GM19025 (cell line): ENCODE measurements at regions not wholly inside any gene's neighbourhood (a gene's known extent, or its start where the extent isn't known, plus 50 kb on each side); places are given as distances from the start of the nearest gene placed in this dataset.

ENCODE experiments used
- ATAC-seq: cut with Tn5 transposase; IDR thresholded peaks from one replicate; pipeline ENCODE4 v1.9.1; 2021; ENCODE audit warnings: mild to moderate bottlenecking, low read depth, moderate library complexity; ENCODE audit not compliant: unreplicated experiment

DNA sequence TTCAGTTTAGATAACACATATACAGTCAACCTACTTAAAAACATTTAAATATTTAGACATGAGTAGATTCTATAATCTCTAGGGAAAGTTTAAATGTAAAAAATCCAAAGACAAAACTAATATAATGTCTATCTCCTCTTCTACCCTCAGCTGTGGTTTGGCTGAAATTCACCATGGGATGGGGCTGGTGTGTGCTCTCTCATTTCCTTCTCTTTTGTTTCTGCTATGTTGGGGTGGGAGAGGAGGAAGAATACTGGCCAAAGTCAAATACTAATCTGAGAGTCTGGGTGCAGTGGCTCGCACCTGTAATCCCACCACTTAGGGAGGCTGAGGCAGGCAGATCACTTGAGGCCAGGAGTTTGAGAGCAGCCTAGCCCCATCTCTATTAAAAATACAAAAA, 1673.9 kb upstream of the SEL1L start:
- no peak for ATAC-seq

DNA sequence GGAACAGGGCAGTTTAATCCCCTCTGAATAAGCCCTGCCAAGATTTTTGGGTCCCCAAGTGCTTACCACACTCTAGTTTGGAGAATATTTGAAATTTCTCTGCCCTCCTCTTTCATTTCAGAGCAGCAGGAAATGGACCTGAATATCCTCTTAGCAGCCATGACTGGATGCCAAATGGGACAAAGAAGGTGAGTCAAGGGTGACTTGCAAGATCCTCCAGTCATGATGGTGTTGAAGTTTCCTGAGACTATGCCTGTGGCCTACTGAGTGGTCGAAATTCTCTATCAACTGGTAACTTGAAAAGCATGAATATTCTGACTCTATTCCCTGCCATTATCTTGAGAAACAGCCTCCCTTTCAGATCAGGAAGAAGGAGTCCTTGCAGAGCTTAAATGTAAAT, 1674.7 kb upstream of the SEL1L start:
- ATAC-seq, result no peak

DNA sequence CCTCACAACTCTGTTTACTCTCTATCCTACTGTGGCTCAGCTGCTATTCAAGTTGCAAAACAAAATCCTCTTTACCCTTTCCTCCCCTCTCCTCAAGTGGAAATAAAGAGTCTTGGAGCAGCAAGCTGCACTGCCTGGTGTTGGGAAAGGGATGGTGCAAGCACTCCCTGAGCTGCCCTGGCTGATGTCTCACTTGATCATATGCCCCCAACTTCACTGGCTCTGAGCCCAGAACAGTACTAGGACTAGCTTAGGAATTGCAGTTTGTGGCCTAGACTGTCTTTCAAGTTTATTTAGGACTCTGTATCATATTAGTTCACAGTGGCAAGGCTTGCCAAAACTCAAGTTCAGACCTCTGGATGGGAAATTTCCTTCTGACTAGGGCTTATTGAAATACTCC, 1683.8 kb upstream of the SEL1L start:
- ATAC-seq, result no peak

DNA sequence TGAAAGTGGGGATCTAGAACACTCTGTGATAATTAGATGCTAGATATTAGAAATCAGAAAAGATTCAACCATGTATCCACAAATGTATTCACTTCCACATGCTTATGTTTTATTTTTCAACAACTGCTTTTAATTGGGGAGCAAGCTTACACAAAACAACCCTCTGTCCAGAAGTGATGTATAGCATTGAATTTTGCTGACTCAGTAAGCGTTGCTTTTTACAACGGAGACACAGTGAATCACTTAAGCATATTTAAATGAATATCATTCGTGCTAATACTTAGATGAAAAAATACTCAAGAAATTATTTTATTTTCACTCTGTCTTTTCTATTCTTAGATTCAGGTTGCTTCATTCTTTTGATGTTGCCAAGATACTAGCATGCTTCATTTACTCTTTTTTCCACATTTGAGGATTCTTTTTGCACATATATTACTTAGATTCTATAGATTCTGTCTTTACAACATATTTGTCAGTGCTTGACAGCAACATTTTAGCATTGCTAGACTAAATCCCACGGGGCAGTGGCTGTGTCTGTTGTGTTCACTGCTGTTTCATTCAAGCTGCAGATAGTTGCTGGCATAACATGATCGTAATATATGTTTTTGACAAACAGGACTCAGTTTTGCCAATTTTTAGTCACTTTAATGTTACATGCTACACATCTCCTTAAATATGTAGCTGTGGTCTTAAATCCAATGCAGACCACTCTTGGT, 1714.4 kb upstream of the SEL1L start:
- no peak for ATAC-seq

DNA sequence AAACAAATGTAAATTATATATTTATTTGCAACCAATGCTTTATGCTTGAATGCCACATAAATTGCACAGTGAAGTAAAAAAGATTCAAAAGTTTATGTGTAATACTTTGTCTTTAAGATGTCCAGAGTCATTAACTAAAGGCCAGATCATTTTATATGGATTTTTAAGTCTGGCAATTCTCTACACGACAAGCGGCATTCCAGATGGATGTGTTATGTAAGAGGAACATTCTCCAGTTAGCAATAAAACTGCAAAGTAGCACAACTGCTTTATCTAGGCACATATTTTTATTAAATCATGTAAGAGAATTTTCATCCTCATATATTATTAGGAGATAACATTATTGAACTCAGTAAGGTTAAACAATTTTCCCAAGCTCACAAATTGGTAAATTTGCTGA, 1717.7 kb upstream of the SEL1L start:
- ATAC-seq, result no peak

DNA sequence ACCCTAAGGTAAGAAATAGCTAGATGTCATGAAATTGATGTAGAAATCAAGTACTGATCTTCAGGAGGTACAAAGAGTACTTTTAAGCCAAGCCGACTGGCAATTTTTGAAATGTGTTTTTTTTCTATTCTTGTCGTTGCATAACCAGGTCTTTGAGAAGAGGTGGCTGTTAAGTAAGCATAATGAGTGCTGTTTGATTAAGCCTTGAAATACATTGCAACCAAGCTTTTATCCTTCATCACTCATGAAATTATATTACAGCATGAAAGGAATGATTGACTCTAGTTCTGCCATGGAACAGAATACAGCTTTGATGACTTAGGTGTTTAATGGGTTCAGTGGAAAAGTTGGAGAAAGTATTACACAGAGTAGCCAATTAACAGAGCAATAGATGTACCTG, 1720.2 kb upstream of the SEL1L start:
- no peak for ATAC-seq

DNA sequence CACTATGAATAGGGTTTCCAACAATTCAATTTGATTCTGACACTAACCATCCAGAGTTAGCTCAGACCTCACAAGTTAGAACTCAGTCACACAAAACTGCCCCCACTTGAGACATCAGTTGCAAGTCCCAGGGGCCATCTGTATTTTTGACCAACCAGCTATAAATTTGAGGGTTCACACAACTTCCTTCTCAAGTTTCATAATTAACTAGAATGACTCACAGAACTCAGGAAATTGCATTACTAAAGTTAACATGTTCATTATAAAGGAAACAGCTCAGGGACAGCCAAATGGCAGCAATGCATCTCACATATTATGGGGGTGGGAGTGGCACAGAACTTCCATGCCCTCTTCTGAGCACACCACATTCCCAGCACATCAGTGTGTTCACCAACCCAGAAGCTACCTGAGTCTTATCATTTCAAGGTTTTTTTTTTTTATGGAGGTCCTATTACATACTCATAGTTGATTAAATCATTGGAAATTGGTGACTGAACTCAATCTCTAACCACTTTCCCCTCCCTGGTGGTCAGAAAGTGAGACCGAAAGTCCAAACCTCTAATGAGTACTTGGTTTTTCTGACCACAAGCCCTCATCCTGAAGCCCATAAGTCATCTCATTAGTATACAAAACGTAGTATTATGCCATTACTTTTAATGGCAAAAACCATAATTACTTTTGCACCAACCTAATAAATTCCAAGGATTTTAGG, 1721.5 kb upstream of the SEL1L start:
- no peak for ATAC-seq

DNA sequence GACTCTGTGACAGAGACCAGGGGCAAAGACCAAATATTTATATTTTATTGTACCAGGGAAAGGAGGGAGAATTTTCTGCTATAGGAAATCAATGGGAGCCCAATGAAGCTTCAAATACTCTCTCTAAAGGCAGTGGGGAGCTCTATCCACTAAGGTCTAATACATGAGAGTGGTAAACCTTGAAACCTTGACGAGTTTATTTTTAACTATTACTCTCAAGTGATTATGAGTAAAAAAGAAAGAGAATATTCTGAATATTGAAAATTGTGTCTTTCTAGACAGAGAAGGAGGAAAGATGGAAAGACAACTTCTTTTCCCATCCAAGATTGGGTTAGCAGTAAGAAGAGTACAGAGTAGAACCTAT, 1722.1 kb upstream of the SEL1L start:
- ATAC-seq, result no peak

DNA sequence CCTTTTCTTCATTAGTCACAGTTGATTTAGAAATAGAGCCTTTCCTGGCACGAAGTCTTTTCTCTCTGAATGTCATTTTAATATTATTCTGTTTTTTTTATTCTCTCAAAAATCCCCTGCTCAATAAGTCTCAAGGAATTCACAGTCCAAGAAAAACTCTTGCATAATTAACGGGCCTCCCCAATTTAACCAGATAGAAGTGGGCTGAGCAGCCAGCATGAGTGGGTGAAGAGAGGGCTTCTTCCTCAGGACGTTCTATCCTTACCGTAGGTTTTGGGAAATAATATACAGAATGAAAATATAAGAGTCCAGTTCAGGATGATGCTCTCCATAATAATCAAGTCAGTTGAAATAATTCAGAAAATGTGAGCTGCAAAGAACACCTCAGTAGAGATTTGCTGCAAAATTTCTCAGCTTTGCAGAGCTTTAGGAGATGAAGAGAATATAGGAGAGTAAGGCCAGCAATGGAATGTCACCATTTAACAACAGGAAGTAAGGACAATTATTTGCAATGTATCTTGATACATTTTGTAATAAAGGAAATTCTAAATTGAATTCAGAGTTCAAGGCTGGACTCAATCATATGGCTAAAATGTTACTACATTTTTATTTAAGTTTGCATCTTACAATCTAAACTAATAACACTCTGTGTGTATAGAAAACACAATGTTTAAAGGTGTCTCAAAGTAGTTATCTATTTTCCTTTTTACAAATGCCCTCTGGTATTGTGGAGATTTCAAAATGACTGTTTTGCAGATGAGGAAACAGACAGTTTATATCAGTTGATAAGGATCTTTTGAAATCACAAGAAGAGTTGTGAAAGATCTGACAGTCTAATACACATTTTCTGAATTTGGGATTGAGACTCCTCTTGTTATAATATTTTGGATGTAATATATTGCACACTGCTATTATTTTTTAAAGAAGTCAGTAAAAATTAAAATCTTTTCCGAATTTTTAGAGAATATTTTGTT, 1724.1 kb upstream of the SEL1L start:
- ATAC-seq, result no peak

DNA sequence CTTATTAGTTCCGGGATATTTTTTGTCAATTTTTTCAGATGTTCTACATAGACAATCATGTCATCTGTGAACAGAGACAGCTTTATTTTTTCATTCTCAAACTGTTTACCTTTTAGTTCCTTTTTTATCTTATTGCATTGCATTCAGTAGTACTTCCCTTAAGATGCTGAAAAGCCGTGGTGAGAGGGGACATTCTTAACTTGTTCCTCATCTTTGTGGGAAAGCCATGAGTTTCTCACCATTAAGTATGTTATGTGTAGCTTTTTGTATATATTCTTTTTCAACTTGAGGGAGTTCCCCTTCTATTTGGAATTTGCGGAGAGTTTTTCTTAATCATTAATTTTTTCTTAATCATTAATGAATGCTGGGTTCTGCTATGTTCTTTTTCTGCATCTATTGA, 1727.1 kb upstream of the SEL1L start:
- no peak for ATAC-seq

DNA sequence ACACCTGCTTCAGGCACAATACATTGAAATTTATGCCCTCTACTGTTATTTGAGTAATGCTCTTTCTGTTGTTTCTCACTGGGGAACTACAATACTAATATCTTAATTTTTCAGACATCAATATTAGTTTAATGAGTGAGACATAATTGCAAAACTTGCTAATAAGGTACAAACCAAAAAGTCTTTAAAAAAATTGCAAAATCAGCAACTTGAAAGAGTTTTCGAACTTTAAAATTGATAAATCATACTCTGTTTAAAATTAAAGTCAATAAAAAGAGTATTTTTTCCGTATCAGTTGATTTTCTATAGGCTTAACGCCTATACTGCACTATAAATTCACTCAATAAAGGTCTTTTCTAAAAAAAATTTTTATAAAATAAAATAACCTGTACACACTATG, 1735.9 kb upstream of the SEL1L start:
- ATAC-seq, result no peak

DNA sequence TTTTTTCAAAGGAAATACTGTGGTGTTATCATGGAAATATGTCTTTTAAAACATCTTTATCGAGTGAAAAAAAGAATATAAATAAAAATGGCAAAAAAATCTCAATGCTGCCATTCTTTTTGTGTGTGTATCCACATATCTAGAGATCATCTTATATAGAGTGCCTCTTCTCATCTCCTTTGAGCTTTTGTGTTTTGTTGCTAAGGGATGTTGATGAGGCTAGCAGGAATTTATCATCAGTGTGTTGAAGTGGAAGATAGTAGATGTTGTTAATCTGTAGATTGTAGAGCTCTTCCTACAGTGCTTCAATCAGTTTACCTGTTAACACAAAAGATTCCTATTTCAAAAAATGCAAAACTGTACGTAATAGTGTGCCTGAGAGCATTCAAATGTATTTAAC, 1738.0 kb upstream of the SEL1L start:
- ATAC-seq, result no peak

DNA sequence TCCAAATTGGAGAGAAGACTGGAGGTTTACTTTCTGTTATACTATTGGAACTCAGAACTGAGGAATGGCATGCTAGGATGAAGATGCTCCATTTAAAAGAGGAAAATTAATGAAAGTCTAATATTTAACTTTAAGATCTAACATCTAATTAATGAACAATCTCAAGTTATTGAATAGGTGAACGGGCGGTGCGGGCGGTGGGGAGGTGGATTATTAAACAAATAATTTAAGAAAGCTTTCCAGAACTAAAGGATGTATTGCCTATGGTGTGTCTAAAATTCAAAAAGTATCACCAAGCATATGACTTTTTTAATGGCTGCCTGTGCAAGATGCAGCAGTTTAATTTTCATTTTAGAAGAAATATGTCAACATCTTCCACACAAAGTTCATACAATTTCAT, 1747.1 kb upstream of the SEL1L start:
- ATAC-seq, result no peak

DNA sequence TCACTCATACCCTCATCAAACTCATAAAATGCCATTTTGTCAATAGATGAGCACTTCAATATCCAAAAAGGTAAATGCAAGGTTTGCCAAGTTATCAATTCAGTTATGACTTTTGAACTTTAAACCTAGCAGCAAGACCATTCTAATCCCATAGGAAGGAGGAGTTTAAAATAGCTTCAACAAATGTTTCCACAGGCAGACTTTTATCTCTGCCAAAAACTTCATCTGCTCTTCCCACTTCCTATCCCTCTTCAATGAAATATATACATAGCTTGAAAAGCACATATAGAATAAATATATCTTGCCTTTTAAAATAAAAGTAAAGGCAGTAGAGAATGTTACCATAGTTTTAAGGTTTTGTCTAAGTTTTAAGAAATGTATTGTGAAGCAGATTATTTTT, 1749.1 kb upstream of the SEL1L start:
- ATAC-seq, result no peak

DNA sequence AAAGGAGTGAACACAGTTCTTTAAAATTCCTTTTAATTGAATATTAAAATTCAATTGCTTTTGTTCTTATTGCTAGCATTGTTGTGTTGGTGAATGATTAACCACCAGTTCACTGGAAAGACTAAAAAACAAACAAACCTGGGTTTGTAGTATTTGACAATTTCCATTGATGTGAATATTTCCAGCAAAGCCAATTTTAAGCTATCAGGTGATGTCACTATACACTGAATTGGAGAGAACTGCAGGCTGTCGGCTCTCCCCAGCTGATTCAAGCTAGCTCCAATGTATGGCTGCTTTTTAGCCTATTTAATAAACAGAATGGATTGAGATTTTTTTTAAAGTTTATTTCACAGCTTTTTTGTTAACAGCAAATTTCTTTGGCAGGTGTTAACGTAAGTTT, 1753.6 kb upstream of the SEL1L start:
- no peak for ATAC-seq

DNA sequence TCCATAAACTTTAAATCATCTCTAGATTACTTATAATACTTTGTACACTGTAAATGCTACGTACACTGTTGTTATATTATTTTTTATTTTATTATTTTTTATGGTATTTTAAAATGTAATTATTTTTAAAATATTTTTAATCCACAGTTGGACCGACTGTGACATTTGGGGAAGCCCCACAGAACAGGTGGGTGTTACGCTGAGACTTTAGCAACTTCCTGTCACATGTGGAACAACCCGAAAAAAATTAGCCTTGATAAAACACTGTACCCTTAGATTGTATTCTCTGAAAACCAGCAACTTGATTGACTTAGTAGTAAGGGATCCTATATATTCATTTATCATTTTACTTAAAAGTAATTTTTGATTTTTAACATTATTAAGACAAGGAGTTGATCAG, 1755.7 kb upstream of the SEL1L start:
- ATAC-seq, result no peak

DNA sequence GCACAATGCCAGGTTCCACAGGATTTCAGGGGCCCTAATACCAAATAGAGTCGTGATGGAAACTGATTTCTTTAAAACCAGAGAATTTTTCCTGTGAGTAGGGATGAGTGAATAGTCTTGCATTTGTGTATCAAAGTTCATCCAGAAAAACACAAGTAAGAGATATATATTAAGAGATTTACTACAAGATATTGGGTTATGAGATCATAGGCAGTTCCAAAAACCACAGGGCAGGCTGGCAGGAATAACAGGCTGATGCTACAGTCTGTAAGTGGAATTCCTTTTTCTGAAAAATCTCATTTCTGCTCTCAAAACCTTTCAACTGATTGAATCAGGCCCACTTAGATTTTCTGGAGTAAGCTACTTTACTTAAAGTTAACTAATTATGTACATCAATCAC, 1756.2 kb upstream of the SEL1L start:
- no peak for ATAC-seq

DNA sequence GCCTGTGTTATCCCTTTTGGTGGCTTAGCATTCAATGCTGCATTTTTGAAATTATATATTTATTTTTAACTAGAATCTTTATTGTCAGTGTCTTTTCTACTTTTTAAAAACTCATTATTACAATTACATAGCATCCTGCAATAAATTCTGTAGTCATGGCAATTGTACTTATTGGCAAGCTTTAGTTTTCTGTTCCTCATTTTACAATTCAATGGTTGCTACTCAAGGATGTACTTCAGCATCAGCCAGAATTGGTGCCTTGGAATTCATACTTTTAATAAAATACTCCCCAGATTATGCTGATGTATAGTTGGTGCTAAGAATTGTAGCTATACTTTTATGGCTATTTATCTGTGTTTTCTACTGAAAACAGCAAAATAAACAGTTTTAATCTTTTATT, 1756.8 kb upstream of the SEL1L start:
- ATAC-seq, result no peak

DNA sequence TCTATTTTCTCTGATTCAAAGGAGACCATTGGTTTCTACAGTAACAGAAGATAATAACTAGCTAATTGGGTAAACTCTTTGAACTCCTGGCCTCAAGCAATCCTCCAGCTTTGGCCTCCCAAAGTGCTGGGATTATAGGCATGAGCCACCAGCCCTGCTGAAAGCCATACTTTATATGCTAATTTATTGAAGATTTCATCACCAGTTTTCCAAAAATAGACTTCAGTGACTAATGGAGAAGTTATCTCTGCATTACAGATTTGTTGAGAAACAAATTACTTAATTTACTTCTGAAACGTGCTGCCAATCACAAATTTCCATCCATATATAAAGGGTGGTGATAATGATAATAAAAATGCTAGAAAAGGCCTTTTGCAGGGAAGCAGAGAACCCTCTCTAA, 1758.1 kb upstream of the SEL1L start:
- no peak for ATAC-seq

DNA sequence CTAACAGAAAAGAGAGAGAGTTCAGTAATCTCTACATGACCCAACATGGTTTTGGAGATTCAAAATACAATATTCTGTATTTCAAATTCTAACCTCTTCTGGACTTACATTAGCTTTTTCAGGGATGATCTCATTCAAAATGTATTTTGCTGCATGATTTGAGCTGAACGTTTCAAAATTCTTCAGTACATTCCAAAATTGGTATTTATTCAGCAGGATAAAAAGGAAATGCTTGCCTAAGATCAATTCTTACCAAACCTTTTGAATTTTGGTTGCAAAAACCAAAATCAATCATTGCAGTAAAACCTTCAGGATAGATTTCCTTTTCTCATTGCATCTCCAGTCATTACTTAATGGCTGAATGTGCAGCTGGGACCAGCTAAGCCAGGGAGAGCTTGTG, 1761.3 kb upstream of the SEL1L start:
- no peak for ATAC-seq

DNA sequence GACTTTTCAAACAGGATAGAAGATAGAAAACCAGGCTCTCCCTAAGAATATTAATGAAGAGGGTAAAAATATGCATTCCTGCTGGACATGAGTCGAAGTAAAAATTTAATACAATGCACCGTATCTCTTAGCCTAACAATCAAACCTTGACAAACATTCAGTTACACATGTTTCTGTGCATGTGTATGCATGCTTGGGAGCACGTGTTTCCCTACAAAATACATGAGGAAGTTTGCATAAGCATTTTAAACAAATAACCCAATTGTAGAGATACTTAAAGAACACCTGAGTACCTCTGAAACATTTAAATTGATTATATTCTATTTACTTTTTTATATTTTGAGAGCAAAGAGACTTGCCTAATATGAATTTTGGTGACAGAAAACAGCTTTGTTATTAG, 1763.7 kb upstream of the SEL1L start:
- ATAC-seq, result no peak
